Heart right ventricle (tissue), 16 donors: ENCODE measurements at regions not wholly inside any gene's neighbourhood (a gene's known extent, or its start where the extent isn't known, plus 50 kb on each side); places are given as distances from the start of the nearest gene placed in this dataset.

Source experiments
- ATAC-seq, 8 donors: fragments of 200-7000 bp; cut with Tn5 transposase; one replicate each; pipeline ENCODE4 v1.9.1; 2020; ENCODE audit warnings: mild to moderate bottlenecking in 8 of 8, moderate library complexity in 8 of 8, moderate number of reproducible peaks in 1 of 8
- DNase-seq, 2 donors: peaks; one replicate each; pipeline ENCODE4 v3.0.0-alpha.2; 2020
- H3K27ac ChIP-seq, 10 donors: fragments of 200-600 bp; sonication (generic) in 2 of 10; one replicate each; pipeline versions ENCODE4 v1.5.0 to v1.8.0; 2020 to 2022; ENCODE audit warnings: mild to moderate bottlenecking in 3 of 10
- H3K27me3 ChIP-seq, 7 donors: fragments of 200-600 bp; one replicate each; pipeline ENCODE4 v1.8.0; 2021 to 2022; ENCODE audit warnings: mild to moderate bottlenecking in 2 of 7
- H3K36me3 ChIP-seq, 9 donors: fragments of 200-600 bp; sonication (generic) in 1 of 9; one replicate each; pipeline versions ENCODE4 v1.5.0 to v1.8.0; 2020 to 2022; ENCODE audit warnings: mild to moderate bottlenecking in 2 of 9
- H3K4me1 ChIP-seq, 9 donors: fragments of 200-600 bp; sonication (generic) in 1 of 9; one replicate each; pipeline versions ENCODE4 v1.5.0 to v1.8.0; 2020 to 2022; ENCODE audit warnings: mild to moderate bottlenecking in 4 of 9
- H3K4me3 ChIP-seq, 10 donors: fragments of 200-600 bp; sonication (generic) in 2 of 10; one replicate each; pipeline versions ENCODE4 v1.5.0 to v1.8.0; 2020 to 2022; ENCODE audit warnings: mild to moderate bottlenecking in 7 of 10, moderate library complexity in 2 of 10
- H3K9me3 ChIP-seq, 11 donors: fragments of 200-600 bp in 10 of 11; sonication (generic) in 2 of 11; one replicate each; pipeline versions ENCODE4 v1.5.0 to v1.8.0; 2013 to 2022; ENCODE audit warnings: mild to moderate bottlenecking in 2 of 11, control low read depth in 1 of 11, moderate library complexity in 1 of 11
- CTCF ChIP-seq, 9 donors: fragments of 200-600 bp; sonication (generic) in 2 of 9; IDR thresholded peaks; one replicate each; pipeline versions ENCODE4 v1.5.0 to v1.8.0; 2021 to 2022; ENCODE audit warnings: antibody characterized with exemption in 9 of 9, mild to moderate bottlenecking in 5 of 9, moderate library complexity in 1 of 9
- WGBS, 2 donors: extraction: QIAGEN DNeasy Blood & Tissue Kit; methylation state at CpG; one replicate each; pipeline ENCODE4 v1.1.7; 2013; ENCODE audit warnings: inconsistent platforms in 1 of 2; 5-methylcytosine and 5-hydroxymethylcytosine counted together
- intact Hi-C, 10 donors: fragments of 100-400 bp; cut with DNase I; formaldehyde crosslinking; loops; one replicate each; pipeline versions ENCODE4 v1.11.1 to v1.14.2; 2022
- donor health status: Arrhythmogenic right ventricular cardiomyopathy.
- donor health status: ischemic (EF 13 %, LVEDD 7.1; RV severe dilation, severe dysfunction).
- donor health status: healthy with polysubstance abuse.
- donor health status: DM: no; HTN: yes; CAD: no.
- donor health status: DM: no; HTN: no; CAD: no.
- donor health status: ischemic (EF 25% LVEDD 6.9; RV normal size, moderate dysfunction).
- donor health status: ischemic (EF 25% LVEDD 5.7; RV mildly dilated, moderate dysfunction).
- donor health status: healthy.
- donor health status: DM: yes; HTN: yes; CAD: no.
- donor health status: Ischemic cardiomyopathy.
- donor health status: ischemic (EF 35%, LVEDD 5.7; RV mildly dilated, moderate dysfunction).
- donor health status: nonischemic (EF 11% LVEDD 7.7; RV severe dilation, severe dysfunction).
- donor health status: DM: yes; HTN: yes; CAD: no.
- donor health status: PGD.
- donor health status: ischemic (EF 29% LVEDD 5.4; RV normal size, mild dysfunction).
- donor health status: nonischemic (EF 23%, LVEDD 6.1; RV moderate dilation, normal function).

GRCh38 chr19:30161770-30162169, 210.4 kb upstream of the ZNF536 start:
- Histone ChIP-seq H3K9me3 (no peaks in the 10 kb centered on the region), H3K27me3 (peaks cover 0 to 7% (median 0%) of the 10 kb centered on the region in 7 donors), H3K4me1 (peaks cover 0 to 3% (median 0%) of the 10 kb centered on the region in 9 donors), H3K27ac (no peak overlapping the region), H3K36me3 (no peaks in the 10 kb centered on the region), H3K4me3 (no peak overlapping the region)
- ATAC-seq (no peak), DNase-seq (no peak)
- TF ChIP-seq CTCF (IDR thresholded peaks at IDR 0.05): no peak
- 84 to 86% methylated on average over 5 of the region's 5 CpGs for WGBS, 2 donors
- intact Hi-C loops: no loop called here

GRCh38 chr19:30162718-30163117, 209.5 kb upstream of the ZNF536 start:
- peaks cover 0 to 7% (median 0%) of the 10 kb centered on the region in 7 donors for H3K27me3 ChIP-seq
- no peaks in the 10 kb centered on the region for H3K9me3 ChIP-seq
- intact Hi-C loops: no loop called here
- no peak overlapping the region for H3K4me3 ChIP-seq
- 83 to 92% methylated on average over 5 of the region's 5 CpGs for WGBS, 2 donors
- H3K27ac ChIP-seq: no peak overlapping the region
- DNase-seq (no peak), ATAC-seq (no peak)
- no peak for TF ChIP-seq CTCF (IDR thresholded peaks at IDR 0.05)
- H3K36me3 ChIP-seq: no peaks in the 10 kb centered on the region
- H3K4me1 ChIP-seq: peaks cover 0 to 3% (median 0%) of the 10 kb centered on the region in 9 donors

GRCh38 chr19:30163663-30164062, 208.5 kb upstream of the ZNF536 start:
- Histone ChIP-seq H3K27me3 (peaks cover 0 to 2% (median 0%) of the 10 kb centered on the region in 7 donors), H3K36me3 (no peaks in the 10 kb centered on the region), H3K4me3 (no peak overlapping the region), H3K27ac (no peak overlapping the region), H3K4me1 (peaks cover 0 to 3% (median 0%) of the 10 kb centered on the region in 9 donors), H3K9me3 (no peaks in the 10 kb centered on the region)
- no peak for TF ChIP-seq CTCF (IDR thresholded peaks at IDR 0.05)
- intact Hi-C loops: no loop called here
- 37 to 48% methylated on average over 7 of the region's 7 CpGs for WGBS, 2 donors
- peak in 1 of 2 donors; percentile 37 for DNase-seq
- ATAC-seq: peak in 4 of 8 donors; percentile 41 to 64 (median 56)

GRCh38 chr19:30165228-30165813, 206.9 kb upstream of the ZNF536 start:
- Histone ChIP-seq H3K27me3 (peaks cover 0 to 12% (median 0%) of the 10 kb centered on the region in 7 donors), H3K4me1 (peaks cover 0 to 3% (median 0%) of the 10 kb centered on the region in 9 donors), H3K36me3 (no peaks in the 10 kb centered on the region), H3K27ac (no peak overlapping the region), H3K9me3 (no peaks in the 10 kb centered on the region), H3K4me3 (no peak overlapping the region)
- 87 to 88% methylated on average over 10 of the region's 10 CpGs for WGBS, 2 donors
- ATAC-seq: no peak
- intact Hi-C loops: no loop called here
- no peak for TF ChIP-seq CTCF (IDR thresholded peaks at IDR 0.05)
- no peak for DNase-seq
